Loucy (cell line): ENCODE measurements at regions not wholly inside any gene's neighbourhood (a gene's known extent, or its start where the extent isn't known, plus 50 kb on each side); places are given as distances from the start of the nearest gene placed in this dataset.

Source experiments
- H2AFZ ChIP-seq: fragments of 200-600 bp; sonication (generic); 2 replicates; pipeline ENCODE4 v1.6.0; 2016; ENCODE audit warnings: antibody characterized with exemption, mild to moderate bottlenecking, low read length, moderate library complexity
- H3F3A ChIP-seq: fragments of 200-600 bp; 2 replicates; pipeline ENCODE4 v1.6.0; 2016; ENCODE audit warnings: antibody characterized with exemption, low read depth, mild to moderate bottlenecking
- H3K27me3 ChIP-seq: fragments of 200-600 bp; sonication (generic); 2 replicates; pipeline ENCODE4 v1.6.1; 2014; ENCODE audit warnings: low read length, mild to moderate bottlenecking; ENCODE audit not compliant: insufficient read depth, poor library complexity, severe bottlenecking
- H3K36me3 ChIP-seq: fragments of 200-600 bp; sonication (generic); 2 replicates; pipeline ENCODE4 v1.6.1; 2016; ENCODE audit warnings: low read length; ENCODE audit not compliant: insufficient read depth
- H3K4me1 ChIP-seq: fragments of 200-600 bp; sonication (generic); 2 replicates; pipeline ENCODE4 v1.5.1; 2014; ENCODE audit warnings: low read length, mild to moderate bottlenecking; ENCODE audit not compliant: insufficient read depth, poor library complexity, severe bottlenecking
- H3K4me2 ChIP-seq: fragments of 200-600 bp; sonication (generic); 2 replicates; pipeline ENCODE4 v1.6.0; 2014; ENCODE audit warnings: antibody characterized with exemption, low read length, low read depth, mild to moderate bottlenecking; ENCODE audit not compliant: poor library complexity, severe bottlenecking
- H3K4me3 ChIP-seq: fragments of 200-600 bp; sonication (generic); 2 replicates; pipeline ENCODE4 v1.5.1; 2014; ENCODE audit warnings: low read length, mild to moderate bottlenecking, mixed read lengths; ENCODE audit not compliant: poor library complexity, severe bottlenecking
- H3K79me2 ChIP-seq: fragments of 200-600 bp; sonication (generic); 2 replicates; pipeline ENCODE4 v1.6.1; 2014; ENCODE audit warnings: low read length; ENCODE audit not compliant: insufficient read depth
- H3K9ac ChIP-seq: fragments of 200-600 bp; sonication (generic); 2 replicates; pipeline ENCODE4 v1.6.0; 2014; ENCODE audit warnings: mild to moderate bottlenecking, low read depth, low read length, moderate library complexity; ENCODE audit not compliant: poor library complexity, severe bottlenecking
- H3K9me2 ChIP-seq: fragments of 200-600 bp; sonication (generic); replicated peaks from 2 replicates; pipeline ENCODE4 v1.6.1; 2016; ENCODE audit warnings: low read depth, low read length, mixed read lengths
- H3K9me3 ChIP-seq: fragments of 200-600 bp; sonication (generic); 2 replicates; pipeline ENCODE4 v1.6.1; 2014; ENCODE audit warnings: mild to moderate bottlenecking, antibody characterized with exemption, low read length, low read depth; ENCODE audit not compliant: insufficient read depth
- H4K20me1 ChIP-seq: fragments of 200-600 bp; sonication (generic); 2 replicates; pipeline ENCODE4 v1.6.0; 2014; ENCODE audit warnings: antibody characterized with exemption, low read length, mild to moderate bottlenecking; ENCODE audit not compliant: insufficient read depth, poor library complexity, severe bottlenecking
- CTCF ChIP-seq: fragments of 200-600 bp; sonication (generic); conservative IDR thresholded peaks from 2 replicates; pipeline ENCODE4 v1.5.1; 2014; ENCODE audit warnings: mild to moderate bottlenecking, antibody characterized with exemption, low read length
- EZH2phosphoT487 ChIP-seq: fragments of 200-600 bp; IDR thresholded peaks from 2 replicates; pipeline ENCODE4 v1.6.1; 2018; ENCODE audit warnings: antibody characterized with exemption, mild to moderate bottlenecking, moderate library complexity, borderline replicate concordance

- TF ChIP-seq CTCF, result no peak
- no peaks in the 10 kb centered on the region for H3K79me2 ChIP-seq
These were observed 1404.3 kb upstream of the MIR17HG start for GRCh38 chr13:89943139-89943538.

GRCh38 chr13:89950225-89950624 lies 1397.3 kb upstream of the MIR17HG start:
- H3K4me1 ChIP-seq, result no peaks in the 10 kb centered on the region
- no peaks in the 10 kb centered on the region for H3K36me3 ChIP-seq
- no peak for TF ChIP-seq EZH2phosphoT487
- TF ChIP-seq CTCF, result no peak
- no peaks in the 10 kb centered on the region for H4K20me1 ChIP-seq
- H3K4me3 ChIP-seq, result no peak overlapping the region
- no peaks in the 10 kb centered on the region for H3K79me2 ChIP-seq
- H2AFZ ChIP-seq, result no peak overlapping the region
- H3K27me3 ChIP-seq, result no peaks in the 10 kb centered on the region
- no peak overlapping the region for H3K9ac ChIP-seq
- no peaks in the 10 kb centered on the region for H3K9me2 ChIP-seq
- H3K9me3 ChIP-seq, result no peaks in the 10 kb centered on the region
- no peak overlapping the region for H3K4me2 ChIP-seq
- no peaks in the 10 kb centered on the region for H3F3A ChIP-seq

More at GRCh38 chr13:89943139-89943538, 1404.3 kb upstream of the MIR17HG start:
- Histone ChIP-seq H3K9me3 (no peaks in the 10 kb centered on the region), H3K4me2 (no peak overlapping the region), H4K20me1 (no peaks in the 10 kb centered on the region), H3K4me1 (no peaks in the 10 kb centered on the region), H3K36me3 (no peaks in the 10 kb centered on the region), H3K9me2 (no peaks in the 10 kb centered on the region), H3K4me3 (no peak overlapping the region), H3K27me3 (no peaks in the 10 kb centered on the region), H3F3A (no peaks in the 10 kb centered on the region), H3K9ac (no peak overlapping the region), H2AFZ (no peak overlapping the region)

GRCh38 chr13:89951341-89951740 lies 1396.1 kb upstream of the MIR17HG start:
- no peaks in the 10 kb centered on the region for H3K9me3 ChIP-seq
- TF ChIP-seq CTCF, result no peak
- no peak for TF ChIP-seq EZH2phosphoT487
- H3K9ac ChIP-seq, result no peak overlapping the region
- H4K20me1 ChIP-seq, result no peaks in the 10 kb centered on the region
- H3K4me1 ChIP-seq, result no peaks in the 10 kb centered on the region
- H3K4me3 ChIP-seq, result no peak overlapping the region
- H3F3A ChIP-seq, result no peaks in the 10 kb centered on the region
- H3K9me2 ChIP-seq, result no peaks in the 10 kb centered on the region
- H3K79me2 ChIP-seq, result no peaks in the 10 kb centered on the region
- no peaks in the 10 kb centered on the region for H3K36me3 ChIP-seq
- no peaks in the 10 kb centered on the region for H3K27me3 ChIP-seq
- H3K4me2 ChIP-seq, result no peak overlapping the region
- H2AFZ ChIP-seq, result no peak overlapping the region
